GM06990 (cell line): ENCODE measurements at regions not wholly inside any gene's neighbourhood (a gene's known extent, or its start where the extent isn't known, plus 50 kb on each side); places are given as distances from the start of the nearest gene placed in this dataset.

Experiments used
- DNase-seq: peaks from one replicate; pipeline ENCODE4 v3.0.0-alpha.2; 2011; ENCODE audit not compliant: insufficient read length; ENCODE audit errors: extremely low read depth
- H3K27me3 ChIP-seq: replicated peaks from 2 replicates; pipeline ENCODE4 v1.6.0; 2011; ENCODE audit warnings: low read length; ENCODE audit not compliant: control insufficient read depth, insufficient read depth
- H3K36me3 ChIP-seq: 2 replicates; pipeline ENCODE4 v1.5.1; 2011; ENCODE audit warnings: low read length; ENCODE audit not compliant: control insufficient read depth, insufficient read depth
- H3K4me3 ChIP-seq: replicated peaks from 2 replicates; pipeline ENCODE4 v1.5.1; 2011; ENCODE audit warnings: low read depth, mild to moderate bottlenecking, control low read depth, low read length
- CTCF ChIP-seq: IDR thresholded peaks from 2 replicates; pipeline ENCODE4 v1.5.1; 2011; ENCODE audit warnings: low read length, control low read depth, mild to moderate bottlenecking, inconsistent platforms; ENCODE audit not compliant: insufficient read depth, poor library complexity, severe bottlenecking

GRCh38 chr21:16832791-16833190 lies 680.1 kb upstream of the CXADR start:
- no peak for TF ChIP-seq CTCF
- Histone ChIP-seq H3K27me3 (no peaks in the 10 kb centered on the region), H3K4me3 (no peak overlapping the region), H3K36me3 (no peaks in the 10 kb centered on the region)
- no peak for DNase-seq

- TF ChIP-seq CTCF, result no peak
- Histone ChIP-seq H3K36me3 (no peaks in the 10 kb centered on the region), H3K27me3 (no peaks in the 10 kb centered on the region), H3K4me3 (no peak overlapping the region)
- no peak for DNase-seq
Observed at GRCh38 chr21:16834791-16835190, 678.1 kb upstream of the CXADR start.

GRCh38 chr21:16837321-16837720 lies 675.5 kb upstream of the CXADR start:
- DNase-seq, result no peak
- Histone ChIP-seq H3K27me3 (no peaks in the 10 kb centered on the region), H3K36me3 (no peaks in the 10 kb centered on the region), H3K4me3 (no peak overlapping the region)
- TF ChIP-seq CTCF, result no peak

GRCh38 chr21:16837721-16838120 lies 675.1 kb upstream of the CXADR start:
- H3K36me3 ChIP-seq, result no peaks in the 10 kb centered on the region
- no peak overlapping the region for H3K4me3 ChIP-seq
- DNase-seq, result no peak
- no peak for TF ChIP-seq CTCF
- H3K27me3 ChIP-seq, result no peaks in the 10 kb centered on the region

- Histone ChIP-seq H3K27me3 (no peaks in the 10 kb centered on the region), H3K36me3 (no peaks in the 10 kb centered on the region), H3K4me3 (no peak overlapping the region)
- no peak for TF ChIP-seq CTCF
- no peak for DNase-seq
Observed at GRCh38 chr21:16838331-16838730, 674.5 kb upstream of the CXADR start.

GRCh38 chr21:16840538-16840937 lies 672.3 kb upstream of the CXADR start:
- Histone ChIP-seq H3K4me3 (no peak overlapping the region), H3K27me3 (no peaks in the 10 kb centered on the region), H3K36me3 (no peaks in the 10 kb centered on the region)
- TF ChIP-seq CTCF, result no peak
- no peak for DNase-seq
